VCaP (cell line): ENCODE measurements at regions not wholly inside any gene's neighbourhood (a gene's known extent, or its start where the extent isn't known, plus 50 kb on each side); places are given as distances from the start of the nearest gene placed in this dataset.

Experiments
- H3K27ac ChIP-seq: fragments of 450-650 bp; 2 replicates; pipeline ENCODE4 v1.5.1; 2017
- TF ChIP-seq, protein P1 (sequence below): fragments of 450-650 bp; conservative IDR thresholded peaks from 2 replicates; pipeline ENCODE4 v1.5.1; 2017; ENCODE audit warnings: mild to moderate bottlenecking, moderate library complexity

GRCh38 chr10:33042565-33042964 lies 84.5 kb upstream of the ITGB1 start:
- no peak overlapping the region for H3K27ac ChIP-seq
- TF ChIP-seq, protein P1, sequence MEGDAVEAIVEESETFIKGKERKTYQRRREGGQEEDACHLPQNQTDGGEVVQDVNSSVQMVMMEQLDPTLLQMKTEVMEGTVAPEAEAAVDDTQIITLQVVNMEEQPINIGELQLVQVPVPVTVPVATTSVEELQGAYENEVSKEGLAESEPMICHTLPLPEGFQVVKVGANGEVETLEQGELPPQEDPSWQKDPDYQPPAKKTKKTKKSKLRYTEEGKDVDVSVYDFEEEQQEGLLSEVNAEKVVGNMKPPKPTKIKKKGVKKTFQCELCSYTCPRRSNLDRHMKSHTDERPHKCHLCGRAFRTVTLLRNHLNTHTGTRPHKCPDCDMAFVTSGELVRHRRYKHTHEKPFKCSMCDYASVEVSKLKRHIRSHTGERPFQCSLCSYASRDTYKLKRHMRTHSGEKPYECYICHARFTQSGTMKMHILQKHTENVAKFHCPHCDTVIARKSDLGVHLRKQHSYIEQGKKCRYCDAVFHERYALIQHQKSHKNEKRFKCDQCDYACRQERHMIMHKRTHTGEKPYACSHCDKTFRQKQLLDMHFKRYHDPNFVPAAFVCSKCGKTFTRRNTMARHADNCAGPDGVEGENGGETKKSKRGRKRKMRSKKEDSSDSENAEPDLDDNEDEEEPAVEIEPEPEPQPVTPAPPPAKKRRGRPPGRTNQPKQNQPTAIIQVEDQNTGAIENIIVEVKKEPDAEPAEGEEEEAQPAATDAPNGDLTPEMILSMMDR = no peak

DNA sequence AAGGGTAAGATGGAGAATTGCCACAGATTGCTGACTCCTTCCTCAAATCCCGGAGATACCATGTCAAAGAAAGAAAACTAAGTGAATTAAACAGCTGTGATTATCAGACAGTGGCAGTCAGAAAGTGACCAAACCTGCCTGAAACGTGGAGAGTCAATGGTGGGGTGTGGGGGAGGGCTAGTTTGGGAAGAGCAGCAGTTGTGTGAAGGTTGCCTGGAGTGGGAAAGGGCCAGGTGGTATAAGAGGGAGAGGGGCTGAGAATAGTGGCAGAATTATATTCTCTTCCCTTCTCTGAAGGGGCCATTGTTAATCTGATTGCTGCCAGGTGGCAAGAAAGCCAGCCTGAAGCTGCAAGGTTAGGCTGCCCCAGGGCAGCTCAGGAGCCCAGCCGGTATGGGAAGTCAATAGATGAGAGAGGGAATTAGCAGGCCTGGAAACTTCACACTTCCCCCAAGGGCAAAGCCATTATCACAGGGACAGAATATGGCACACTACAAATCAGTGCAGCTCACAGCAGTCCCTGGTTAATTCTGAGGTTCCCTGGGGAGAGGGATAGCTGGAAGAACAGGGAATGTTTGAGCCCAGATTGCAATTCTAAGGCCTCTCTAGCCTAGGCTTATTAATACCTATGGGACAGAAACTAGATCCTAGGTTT lies 83.9 kb upstream of the ITGB1 start:
- TF ChIP-seq, protein P1 = no peak
- no peak overlapping the region for H3K27ac ChIP-seq

- no peak overlapping the region for H3K27ac ChIP-seq
- TF ChIP-seq, protein P1 = no peak
Measured at GRCh38 chr10:33040436-33040835, 82.4 kb upstream of the ITGB1 start.

DNA sequence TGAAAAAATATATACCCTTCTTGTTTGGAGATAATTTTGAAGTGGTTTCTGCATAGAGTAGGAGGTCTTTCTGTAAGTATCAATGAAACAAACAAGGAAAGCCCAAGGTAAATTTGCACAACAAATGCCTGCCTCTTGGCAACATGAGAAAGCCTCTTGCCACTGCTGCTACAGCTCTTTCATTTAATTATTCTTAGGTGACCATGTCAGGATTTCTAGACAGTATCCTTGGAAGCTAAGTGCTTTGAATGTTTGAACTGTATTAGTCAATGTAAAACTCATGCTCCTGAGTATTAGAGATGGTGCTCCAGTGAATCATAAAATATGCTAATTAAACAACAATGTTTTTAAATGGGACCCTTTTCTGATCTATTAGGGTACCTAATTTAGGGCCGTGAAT lies 81.2 kb upstream of the ITGB1 start:
- no peak overlapping the region for H3K27ac ChIP-seq
- TF ChIP-seq, protein P1 = no peak

- H3K27ac ChIP-seq = no peak overlapping the region
- TF ChIP-seq, protein P1 = no peak
Measured at GRCh38 chr10:33038672-33039071, 80.6 kb upstream of the ITGB1 start.

DNA sequence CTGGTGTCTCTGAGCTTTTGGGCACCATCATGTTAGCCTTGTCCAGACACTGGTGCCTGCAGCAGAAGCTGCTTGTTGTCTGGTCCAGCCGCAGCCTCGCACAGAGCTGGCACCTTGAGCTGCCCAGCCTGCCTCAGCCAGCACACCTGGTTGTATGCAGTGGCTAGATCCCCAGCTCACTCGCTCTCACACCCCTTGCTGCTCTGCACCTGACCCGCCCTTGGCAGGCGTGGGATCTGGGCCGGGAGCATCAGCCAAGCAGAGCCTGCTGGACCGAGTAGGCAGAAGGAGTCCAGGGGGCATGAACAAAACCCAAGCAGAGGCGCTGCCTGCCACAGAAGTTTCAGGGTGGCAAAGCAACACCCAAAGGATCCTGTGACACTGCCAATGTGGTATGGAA lies 79.7 kb upstream of the ITGB1 start:
- H3K27ac ChIP-seq = no peak overlapping the region
- TF ChIP-seq, protein P1 = no peak

GRCh38 chr10:33036670-33037069 lies 78.6 kb upstream of the ITGB1 start:
- TF ChIP-seq, protein P1 = no peak
- no peak overlapping the region for H3K27ac ChIP-seq
